Transverse colon (tissue), 3 donors: ENCODE measurements at regions not wholly inside any gene's neighbourhood (a gene's known extent, or its start where the extent isn't known, plus 50 kb on each side); places are given as distances from the start of the nearest gene placed in this dataset.

ENCODE experiments used
- POLR2A ChIP-seq: fragments of 450-650 bp; IDR thresholded peaks from one replicate; pipeline ENCODE4 v1.6.1; 2016; ENCODE audit warnings: antibody characterized with exemption, mild to moderate bottlenecking, moderate library complexity
- TF ChIP-seq, protein P1 (sequence below), 5 experiments: fragments of 200-600 bp in 3 of 5; fragments of 450-650 bp in 2 of 5; sonication (generic) in 3 of 5; IDR thresholded peaks; 1 replicate in 2 of 5; 2 replicates in 3 of 5; pipeline ENCODE4 v1.5.1; 2016 to 2017; ENCODE audit warnings: antibody characterized with exemption in 5 of 5, inconsistent platforms in 3 of 5, mild to moderate bottlenecking in 2 of 5, moderate library complexity in 1 of 5

DNA sequence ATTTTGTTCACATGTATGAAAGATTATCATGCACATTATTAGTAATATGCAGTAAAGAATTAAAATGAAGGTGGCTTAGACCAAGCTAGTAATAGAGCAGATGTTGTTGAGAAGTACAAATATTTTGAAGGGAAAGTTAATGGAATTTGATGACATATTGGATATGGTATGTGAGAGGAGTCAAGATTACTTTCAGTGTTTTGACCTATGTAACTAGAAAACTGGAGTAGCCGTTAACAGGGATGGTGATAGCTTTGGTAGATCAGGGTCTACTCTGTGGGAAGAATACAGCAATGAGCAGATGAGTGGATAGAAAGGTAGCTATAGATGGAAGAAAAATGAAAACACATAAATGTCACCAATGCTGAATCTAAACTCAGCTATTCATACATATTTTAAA, 163.2 kb upstream of the LRRC7 start:
- TF ChIP-seq POLR2A: no peak
- TF ChIP-seq, protein P1, sequence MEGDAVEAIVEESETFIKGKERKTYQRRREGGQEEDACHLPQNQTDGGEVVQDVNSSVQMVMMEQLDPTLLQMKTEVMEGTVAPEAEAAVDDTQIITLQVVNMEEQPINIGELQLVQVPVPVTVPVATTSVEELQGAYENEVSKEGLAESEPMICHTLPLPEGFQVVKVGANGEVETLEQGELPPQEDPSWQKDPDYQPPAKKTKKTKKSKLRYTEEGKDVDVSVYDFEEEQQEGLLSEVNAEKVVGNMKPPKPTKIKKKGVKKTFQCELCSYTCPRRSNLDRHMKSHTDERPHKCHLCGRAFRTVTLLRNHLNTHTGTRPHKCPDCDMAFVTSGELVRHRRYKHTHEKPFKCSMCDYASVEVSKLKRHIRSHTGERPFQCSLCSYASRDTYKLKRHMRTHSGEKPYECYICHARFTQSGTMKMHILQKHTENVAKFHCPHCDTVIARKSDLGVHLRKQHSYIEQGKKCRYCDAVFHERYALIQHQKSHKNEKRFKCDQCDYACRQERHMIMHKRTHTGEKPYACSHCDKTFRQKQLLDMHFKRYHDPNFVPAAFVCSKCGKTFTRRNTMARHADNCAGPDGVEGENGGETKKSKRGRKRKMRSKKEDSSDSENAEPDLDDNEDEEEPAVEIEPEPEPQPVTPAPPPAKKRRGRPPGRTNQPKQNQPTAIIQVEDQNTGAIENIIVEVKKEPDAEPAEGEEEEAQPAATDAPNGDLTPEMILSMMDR (IDR thresholded peaks at IDR 0.05): no peak
